Activated effector memory CD4-positive, alpha-beta T cell treated with Interleukin-2 at 50 U/mL for 16 hours (primary cell): ENCODE measurements at regions not wholly inside any gene's neighbourhood (a gene's known extent, or its start where the extent isn't known, plus 50 kb on each side); places are given as distances from the start of the nearest gene placed in this dataset.
"Not testable (repeated sequence)": the region's sequence is repeated elsewhere in the genome, so short reads cannot be mapped to it uniquely, and the experiment has no call there.

Source experiments
- DNase-seq: peaks from one replicate; pipeline ENCODE4 v3.0.0-alpha.2; 2020

DNA sequence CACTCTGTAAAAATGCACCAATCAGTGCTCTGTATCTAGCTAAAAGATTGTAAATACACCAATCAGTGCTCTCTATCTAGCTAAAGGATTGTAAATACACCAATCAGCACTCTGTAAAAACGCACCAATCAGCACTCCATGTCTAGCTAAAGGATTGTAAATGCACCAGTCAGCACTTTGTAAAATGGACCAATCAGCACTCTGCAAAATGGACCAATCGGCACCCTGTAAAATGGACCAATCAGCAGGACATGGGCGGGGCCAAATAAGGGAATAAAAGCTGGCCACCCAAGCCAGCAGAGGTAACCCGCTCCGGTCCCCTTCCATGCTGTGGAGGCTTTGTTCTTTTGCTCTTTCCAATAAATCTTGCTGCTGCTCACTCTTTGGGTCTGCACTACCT is 140.7 kb downstream of the ELOVL4 start:
- DNase-seq, result not testable (repeated sequence)

DNA sequence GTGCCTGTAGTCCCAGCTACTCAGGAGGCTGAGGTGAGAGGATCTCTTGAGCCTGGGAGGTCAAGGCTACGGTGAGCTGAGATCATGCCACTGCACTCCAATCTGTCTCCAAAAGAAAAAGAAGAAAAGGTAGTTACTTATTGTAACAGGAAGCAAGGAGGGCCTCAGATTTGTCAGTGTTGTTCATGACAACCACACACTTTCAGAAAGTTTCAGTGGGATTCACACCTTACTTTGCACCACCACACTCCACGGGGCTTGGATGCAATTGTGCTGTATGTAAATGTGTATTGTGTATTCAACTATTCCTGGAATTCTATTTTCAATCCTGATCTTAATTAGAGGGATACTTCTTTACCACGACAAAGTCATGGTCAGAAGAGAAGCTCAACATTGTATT is 142.6 kb downstream of the ELOVL4 start:
- no peak for DNase-seq

DNA sequence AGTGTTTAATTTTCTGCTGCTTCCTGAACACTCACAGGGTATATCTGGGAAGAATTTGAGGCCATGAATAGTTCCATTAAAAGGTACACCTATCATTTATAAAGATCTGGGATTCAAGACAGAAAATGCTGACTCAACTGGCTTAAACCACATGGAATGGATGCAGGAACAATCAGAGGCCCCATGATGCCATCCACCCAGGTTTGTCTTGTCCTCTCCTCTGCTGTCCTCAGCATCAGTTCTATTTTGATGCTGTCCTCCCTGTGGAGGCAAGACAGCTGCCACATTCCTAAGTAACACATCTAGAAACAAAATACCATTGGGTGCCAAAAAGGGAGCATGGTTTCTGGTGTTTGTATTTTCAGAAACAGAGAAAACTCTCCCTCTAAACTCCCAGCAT is 143.4 kb downstream of the ELOVL4 start:
- no peak for DNase-seq

DNA sequence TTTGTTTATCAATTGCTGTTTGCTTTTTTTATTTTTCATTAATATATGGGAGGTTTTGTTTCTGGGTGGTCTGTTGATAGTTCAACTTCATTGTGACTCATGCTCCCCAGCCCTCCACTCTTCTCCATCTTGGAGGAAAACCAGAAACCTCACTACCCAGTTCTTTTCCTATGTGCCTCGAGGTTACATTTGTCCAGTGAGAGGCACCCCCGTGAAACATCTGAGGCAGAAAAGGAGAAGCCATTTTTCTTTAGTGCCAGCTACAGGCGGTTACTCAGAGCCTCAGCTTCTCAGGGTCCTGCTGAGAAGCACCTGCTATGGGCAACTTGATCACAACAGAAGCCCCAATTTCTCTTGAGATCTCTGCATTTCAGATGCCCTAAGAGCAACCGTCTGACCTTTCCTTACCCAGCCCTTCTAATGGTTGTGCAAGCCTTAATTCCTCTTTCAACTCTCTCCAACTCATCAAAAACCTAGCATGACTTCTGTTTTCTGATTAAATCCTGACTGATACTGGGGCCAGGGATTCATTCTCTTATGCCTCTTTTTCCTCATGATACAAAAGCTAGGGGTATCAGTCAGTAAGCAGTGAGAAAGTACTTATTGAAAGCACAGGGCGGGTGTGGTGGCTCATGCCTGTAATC is 144.6 kb downstream of the ELOVL4 start:
- DNase-seq, result no peak

DNA sequence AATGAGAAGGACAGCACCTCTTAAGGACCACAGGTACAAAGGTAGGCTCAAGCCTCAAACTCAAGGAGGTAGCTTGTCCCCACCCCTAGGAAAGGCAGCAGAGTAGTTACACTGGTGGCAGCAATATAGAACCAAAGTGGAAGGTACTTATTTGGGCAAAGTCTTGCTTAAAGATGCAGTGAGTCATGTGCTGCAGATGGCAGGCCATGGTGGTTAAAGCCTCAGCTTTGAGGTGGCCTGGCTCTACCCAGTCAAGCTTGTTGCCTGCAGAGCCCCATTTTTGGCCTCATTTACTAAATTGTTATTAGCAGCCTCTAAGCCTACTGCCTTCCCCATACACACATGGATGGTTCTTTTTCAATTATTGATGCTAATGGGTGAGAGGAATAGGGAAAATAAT is 146.0 kb downstream of the ELOVL4 start:
- no peak for DNase-seq

DNA sequence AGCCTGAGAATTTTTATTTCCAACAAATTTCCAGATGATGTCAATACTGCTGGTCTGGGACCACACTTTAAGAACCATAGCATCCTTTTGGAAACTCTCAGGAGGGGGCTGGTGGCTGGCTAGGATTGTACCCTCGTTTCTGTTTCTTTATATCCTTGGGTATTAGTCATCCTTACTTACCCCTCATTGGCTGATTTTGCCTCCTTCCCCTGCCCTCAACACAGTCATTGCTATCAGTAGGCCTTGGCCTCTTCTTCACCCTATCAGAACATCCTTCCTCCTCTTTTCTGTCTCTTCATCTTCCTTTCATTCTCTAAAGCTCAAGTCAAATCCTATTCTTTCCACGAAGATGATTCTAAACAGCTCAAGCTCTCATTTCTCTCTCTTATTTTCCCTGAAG is 148.5 kb downstream of the ELOVL4 start:
- DNase-seq, result no peak

DNA sequence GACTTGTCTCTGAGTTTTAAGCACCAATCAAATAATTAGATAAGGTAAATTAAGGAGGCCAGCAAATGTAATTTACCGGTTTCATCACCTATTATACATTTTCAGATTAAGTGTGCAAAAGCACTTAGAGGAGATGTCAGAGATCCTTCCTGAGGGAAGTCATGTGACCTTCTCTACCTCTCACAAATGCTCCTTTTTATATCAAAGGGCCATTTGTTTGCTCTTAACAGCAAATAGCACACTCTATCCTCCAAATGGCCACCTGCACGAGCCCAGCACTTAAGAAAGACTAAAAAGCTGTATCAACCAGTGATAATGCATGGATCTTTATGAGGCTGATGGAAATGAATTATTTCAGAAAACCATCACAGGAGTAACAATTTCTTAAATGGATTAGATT is 149.4 kb downstream of the ELOVL4 start:
- no peak for DNase-seq

DNA sequence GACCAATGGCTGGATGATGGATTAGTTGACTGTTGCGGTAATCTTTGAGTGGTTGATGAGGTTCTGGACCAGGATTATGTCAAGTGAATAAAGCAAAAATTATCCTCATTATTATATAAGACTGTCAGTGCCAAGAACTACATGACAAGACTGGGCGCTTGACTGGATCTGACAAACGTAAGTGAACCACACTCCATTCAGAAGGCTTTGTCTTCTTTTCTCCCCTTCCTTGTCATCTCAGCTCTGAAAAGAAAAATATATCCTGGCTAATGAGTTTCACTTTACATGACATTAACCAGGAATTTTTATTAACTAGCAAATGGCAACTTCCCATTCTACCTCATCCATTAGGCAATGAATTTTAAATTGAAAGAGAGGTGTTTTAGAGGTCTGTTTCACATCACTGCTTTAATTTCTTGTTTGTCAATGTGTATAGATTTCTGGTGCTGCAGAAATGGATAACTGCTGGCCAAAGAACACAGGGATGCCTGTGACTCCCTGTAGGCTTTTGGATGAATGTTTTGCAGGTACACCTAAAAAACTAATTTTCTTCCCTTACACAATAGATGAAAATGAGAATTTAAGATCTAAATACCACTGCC is 150.1 kb downstream of the ELOVL4 start:
- DNase-seq, result no peak

DNA sequence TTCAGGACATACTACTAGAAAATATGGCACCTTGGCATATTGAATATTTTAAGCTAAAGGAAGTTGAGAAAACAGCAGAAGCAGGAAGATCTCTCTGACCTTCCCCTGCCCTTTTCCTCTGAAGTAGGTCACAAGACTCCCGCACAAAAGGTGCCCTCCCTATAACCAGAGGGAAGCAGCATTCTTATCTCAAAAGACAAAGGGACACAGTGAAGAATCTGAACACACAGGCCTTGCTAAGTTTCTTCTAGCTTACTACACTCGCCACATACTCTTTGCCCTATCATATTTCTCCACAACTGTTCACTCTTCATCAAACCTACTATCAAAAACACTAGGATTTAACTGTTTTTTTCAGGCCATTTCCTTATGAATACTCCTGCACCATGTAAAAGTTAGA is 151.2 kb downstream of the ELOVL4 start:
- DNase-seq, result no peak

DNA sequence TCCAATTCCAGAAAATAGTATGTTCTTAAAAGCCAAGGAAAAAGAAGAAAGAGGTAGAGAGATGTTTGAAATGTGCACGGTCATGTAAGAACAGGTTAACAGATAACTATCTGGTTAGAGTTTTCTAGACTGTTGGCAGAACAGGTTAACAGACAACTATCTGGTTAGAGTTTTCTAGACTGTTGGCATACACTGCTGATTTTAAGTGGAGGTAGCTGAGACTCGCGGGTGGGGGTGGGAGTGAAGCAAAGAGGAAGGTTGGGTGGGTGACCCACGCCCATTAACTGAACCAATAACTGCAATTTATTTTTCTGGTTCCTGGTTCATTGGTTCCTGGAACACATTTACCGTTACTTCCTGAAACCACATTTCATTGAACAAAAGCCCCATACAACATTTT is 157.5 kb downstream of the ELOVL4 start:
- no peak for DNase-seq

DNA sequence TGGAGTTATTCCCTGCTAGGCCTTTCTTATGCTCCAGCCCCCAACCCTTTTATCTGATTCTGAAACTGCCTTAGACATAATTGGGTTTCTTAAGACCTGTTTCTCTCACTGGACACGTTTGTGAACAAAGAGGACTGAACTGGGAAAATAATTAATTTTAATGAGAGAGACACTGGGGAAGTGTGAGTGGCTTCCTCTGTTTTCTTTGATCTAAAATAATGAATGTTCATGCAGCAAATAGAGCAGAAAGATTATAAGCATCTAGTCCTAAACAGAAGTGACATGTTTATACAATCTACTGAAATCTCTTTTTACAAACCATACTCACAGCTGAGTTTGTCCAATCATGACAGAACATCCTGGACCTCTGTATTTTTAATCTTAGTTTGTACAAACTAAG is 157.6 kb downstream of the SH3BGRL2 start:
- no peak for DNase-seq

DNA sequence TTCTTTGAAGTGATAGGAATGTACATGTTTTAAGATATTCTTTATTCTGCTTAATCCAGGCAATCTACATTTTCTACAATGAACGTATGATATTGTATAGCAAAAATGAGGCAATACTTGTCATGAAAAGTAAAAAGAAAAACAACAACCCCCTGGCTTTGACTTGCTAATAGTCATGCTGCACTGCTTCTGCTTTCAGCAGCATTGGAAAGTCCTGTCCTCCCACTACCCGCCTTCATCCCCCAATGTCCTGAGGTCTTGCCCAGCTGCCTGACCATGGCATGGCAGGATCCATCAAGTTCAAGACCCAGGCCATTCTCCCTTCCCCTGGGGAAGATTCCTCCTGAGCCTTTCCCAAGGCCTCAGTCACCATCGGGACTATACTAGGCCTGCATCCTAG is 156.5 kb downstream of the SH3BGRL2 start:
- DNase-seq, result no peak

DNA sequence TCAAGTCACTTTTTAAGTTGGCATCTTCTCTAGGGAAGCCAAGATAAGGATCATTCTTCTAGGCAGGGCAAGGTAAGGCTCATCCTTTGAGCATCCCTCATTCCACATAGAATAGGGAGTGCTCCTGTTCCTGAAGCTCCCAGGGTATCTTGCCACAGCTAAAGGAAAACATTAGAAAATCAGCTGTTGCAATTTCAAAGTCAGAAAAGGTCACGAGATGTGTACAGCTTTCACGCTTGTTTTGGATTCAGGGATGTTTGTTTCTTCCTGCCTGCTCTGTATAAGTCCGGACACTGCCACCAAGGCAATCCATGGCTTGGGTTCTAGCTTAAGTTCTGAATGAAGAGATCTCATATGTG is 153.2 kb downstream of the SH3BGRL2 start:
- no peak for DNase-seq

DNA sequence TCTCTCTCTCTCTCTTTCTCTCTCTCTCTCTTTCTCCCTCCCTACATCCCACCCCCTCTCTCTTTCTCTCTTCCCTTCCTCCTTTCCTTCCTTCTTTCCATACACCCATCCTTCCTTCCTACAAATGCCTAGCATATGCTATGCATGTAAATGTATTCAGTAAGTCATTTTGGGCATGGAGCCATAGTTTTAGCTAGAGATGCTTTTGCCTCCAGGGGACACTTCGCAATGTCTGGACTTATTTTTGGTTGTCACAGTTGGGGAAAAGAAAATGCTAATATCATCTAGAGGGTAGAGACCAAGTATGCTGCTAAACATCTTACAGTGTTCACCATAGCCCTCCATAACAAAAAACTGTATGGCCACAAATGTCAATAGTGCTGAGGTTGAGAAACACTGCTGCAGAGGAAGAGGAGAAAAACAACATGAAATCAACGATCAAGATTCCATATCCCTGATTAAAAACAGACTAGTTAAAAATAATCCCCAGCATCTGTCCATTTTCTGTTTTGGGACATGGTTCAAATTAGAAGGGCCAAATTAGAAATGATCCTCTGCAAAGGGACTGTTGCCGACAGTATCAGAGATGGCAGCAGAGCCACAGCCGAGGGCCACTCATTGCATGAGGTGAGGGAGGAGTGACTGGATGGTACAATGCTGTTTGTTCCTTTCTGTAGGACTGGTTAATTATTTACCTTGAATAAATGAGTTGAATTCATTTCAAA is 152.7 kb downstream of the SH3BGRL2 start:
- DNase-seq, result no peak

DNA sequence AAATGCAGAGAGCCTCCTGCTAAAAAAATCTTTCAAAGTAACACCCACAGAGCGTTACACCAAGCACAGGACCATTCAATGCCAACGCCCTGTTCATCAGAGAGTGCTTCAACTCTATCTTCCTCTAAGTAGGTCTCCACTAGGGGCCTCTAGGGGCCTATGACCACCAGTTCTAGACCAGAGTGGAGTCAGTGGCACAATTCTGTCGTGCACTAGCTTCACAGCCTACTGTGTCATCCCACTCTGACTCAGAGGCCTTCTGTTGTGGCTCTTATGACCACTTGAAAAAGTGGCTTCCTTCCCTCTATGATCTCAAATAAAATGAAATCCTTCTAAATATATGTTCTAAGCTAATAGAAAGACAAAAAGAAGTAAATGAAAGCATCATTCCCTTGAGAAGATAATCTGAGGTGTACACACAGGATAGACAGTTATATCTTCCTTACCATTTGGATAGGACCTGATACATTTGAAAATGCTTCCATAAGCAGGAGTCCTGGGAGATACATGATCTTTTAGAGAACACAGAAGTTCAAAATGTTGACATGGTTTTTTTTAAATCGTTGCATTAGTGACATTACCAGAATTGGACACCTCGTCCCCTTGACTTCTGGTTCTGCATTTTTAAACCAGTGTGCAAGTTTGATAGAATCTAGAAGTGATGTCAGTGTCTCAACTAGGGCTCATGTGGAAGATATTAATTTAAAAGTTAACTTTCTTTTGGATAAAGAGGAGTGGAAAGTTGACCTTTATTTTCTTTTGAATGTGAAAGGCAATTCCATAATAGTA is 151.9 kb downstream of the SH3BGRL2 start:
- DNase-seq, result no peak

DNA sequence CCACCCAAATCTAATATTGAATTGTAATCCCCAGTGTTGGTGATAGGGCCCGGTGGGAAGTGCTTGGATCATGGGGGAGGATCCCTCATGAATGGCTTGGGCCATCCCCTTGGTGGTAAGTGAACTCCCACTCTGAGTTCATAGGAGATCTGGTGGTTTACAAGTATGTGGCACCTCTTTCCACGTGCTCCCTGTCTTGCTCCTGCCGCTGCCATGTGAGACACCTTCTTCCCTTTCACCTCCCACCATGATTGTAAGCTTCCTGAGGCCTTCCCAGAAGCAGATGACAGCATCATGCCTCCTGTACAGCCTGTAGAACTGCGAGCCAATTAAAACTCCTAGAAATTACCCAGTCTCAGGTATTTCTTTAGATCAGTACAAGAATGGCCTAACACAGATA is 150.8 kb downstream of the SH3BGRL2 start:
- DNase-seq, result no peak

DNA sequence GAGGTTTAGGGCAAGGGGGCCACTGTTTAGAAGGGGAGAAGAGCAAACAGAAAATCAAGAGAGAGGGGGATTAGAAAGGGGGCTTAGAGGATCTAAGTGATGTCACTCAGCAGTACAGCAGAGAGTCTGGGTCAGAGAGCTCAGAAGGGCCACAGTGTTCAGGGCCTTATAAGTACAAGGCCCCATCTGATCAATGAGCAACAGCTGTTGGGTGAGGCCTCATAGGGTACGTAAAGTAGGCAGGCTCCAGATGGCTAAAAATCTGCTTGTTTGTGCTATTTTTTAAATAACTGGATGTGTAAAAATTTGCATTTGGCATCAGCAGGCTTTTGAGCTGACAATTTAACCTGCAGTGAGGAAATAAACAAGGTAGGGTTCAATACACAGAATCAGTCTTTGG is 149.8 kb downstream of the SH3BGRL2 start:
- DNase-seq, result no peak

DNA sequence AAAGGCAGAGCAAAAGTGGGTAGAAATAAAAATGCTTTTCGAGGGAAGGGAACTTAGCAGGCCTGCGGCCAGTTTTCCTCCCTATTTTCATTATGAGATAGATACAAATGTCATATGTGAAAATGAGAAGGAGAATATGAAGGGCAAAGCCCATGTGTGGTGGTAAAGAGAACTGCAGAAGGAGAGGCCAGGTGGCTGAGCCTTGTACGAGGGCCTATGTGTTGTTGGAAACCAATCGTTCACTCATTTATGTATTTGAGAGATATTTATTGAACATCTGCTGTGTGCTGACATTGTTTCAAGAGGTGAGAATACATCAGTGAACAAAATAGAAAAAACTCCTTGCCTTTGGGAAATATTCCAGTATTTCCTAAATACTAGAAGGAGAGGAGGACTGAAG is 147.7 kb downstream of the SH3BGRL2 start:
- DNase-seq, result no peak

DNA sequence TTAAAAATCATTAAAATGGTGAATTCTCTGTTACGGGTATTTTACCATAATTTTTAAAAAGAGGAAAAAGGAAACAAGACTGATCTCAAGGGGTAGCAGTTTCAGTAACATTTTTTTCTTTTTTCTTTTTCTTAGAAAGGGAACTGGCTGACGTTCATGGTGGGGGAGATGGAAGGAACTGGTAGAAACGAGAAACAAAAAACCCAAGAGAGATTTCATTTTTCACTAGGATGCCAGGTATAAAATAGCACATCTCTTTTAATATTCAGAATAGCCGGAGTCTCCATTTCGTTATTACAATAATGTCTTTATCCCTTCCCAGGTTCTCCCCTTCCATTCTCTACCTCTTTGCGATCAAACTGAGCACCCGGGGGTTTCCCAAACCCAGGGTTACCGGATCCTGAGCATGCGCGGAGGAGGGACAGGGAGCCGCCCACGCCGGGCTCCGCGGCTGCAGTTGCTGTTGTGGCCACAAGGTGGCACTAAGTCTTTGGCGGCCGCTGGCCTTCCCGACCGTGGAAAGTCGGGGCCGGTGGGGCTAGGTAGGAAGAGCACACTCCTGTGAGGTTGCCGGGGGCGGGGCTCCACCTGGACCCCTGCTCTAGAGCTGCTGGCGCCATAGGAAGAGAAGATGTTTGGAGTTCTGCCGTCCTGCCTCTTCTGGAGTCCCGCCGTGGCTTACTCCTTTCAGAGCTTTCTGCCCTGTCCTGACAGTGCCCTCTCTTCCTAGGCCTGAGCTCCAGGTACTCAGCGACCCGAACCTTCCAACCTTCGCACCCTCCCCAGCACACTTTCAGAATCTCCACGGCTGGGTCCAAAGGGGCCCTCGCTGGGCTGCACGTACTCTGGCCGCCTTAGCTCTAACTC is 146.8 kb downstream of the SH3BGRL2 start:
- peak; percentile 71 for DNase-seq

DNA sequence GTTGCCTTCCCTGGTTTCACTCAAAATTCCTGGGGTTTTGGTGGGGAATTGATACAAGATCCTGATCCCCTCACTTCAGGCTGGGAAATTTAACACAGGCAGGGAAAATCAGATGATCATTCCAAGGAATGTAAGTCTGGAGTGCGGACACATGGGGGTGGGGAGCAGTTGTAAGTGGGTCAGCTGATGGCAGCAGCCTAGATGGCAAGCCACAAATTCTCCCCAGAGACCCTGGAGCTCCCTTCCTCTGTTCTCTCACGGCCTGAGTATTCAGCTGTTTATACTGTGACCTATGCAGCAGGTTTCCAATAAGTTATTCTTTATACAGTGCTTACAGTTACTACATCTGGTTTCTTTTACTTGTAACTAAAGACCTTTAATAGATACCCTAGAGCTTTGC is 144.9 kb downstream of the SH3BGRL2 start:
- no peak for DNase-seq

DNA sequence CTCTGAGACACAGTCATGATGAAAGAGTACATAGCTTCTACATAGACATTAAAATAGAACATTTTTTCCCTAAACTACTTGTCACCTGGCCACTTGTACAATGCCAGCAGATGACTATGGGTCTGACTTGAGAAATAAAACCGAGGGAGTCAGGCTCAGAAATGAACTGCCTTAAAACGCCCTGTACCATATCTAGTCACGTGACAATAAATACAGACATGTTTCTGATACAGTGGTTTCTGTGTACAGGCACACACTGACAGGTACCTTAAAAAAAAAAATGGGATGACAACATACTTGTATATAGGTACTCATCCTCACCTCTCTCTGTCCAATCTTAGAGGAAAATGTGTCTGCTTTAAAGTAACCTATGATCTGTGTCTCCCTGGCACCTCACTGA is 144.1 kb downstream of the SH3BGRL2 start:
- no peak for DNase-seq

DNA sequence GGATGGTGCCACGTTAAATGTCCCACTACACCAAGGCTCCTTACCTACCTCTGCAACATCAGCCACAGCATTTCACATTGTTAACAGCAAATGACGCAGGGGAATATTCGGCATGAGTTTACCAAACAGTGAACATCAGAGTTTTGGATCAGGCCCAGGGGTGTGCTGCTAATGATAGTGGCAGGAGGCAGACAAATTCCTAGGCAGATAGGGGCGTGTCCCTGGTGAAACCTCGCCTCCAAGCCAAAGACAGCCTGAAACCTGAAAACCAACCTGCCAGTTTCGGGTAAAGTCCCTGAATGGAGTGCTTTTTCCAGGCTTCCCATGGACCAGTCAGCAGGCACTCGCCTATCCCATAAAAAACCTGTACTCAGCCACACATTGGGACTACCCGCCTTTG is 133.6 kb downstream of the SH3BGRL2 start:
- no peak for DNase-seq

DNA sequence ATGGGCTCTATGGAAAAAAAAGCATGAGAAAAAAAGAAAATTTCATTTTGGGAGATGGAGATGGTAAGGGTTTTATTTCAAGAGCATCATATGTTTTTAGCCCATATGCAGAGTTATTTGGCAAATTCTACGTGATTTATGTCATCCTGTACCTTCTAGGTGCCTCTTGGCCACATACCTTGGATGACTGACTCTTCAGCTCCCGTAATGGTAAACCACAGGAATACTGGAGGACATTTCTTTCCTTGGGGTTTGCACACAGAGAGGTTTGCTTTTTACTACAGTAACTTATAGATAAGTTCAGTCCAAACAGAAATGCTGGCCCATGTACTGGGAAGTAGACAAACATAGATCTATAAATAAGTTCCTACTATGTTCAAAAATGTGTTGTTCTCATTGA is 132.2 kb downstream of the SH3BGRL2 start:
- DNase-seq, result no peak
